ENCODE measurements at regions not wholly inside any gene's neighbourhood (a gene's known extent, or its start where the extent isn't known, plus 50 kb on each side); places are given as distances from the start of the nearest gene placed in this dataset.

- no peak for TF ChIP-seq CTCF (IDR thresholded peaks at IDR 0.05)
- TF ChIP-seq POLR2A (IDR thresholded peaks at IDR 0.05) = no peak
- Histone ChIP-seq H3K36me3 (no peaks in the 10 kb centered on the region), H3K9me3 (no peaks in the 10 kb centered on the region), H3K4me1 (peaks cover 11 to 22% of the 10 kb centered on the region in 2 donors), H3K27ac (no peak overlapping the region), H3K27me3 (no peaks in the 10 kb centered on the region), H3K4me3 (replicated peaks in 1 of 3) (peak overlapping the region in 1 of 3 donors; percentile 34)
- WGBS, 2 donors = 32 to 40% methylated on average over 34 to 36 of the region's 36 CpGs
- no peak for DNase-seq
- intact Hi-C loops (cut with DNase I) = no loop called here
Observed at GRCh38 chr1:217135987-217136894, 413.0 kb upstream of the ESRRG start.

GRCh38 chr1:217135569-217135915 lies 412.3 kb upstream of the ESRRG start:
- H3K27ac ChIP-seq = no peak overlapping the region
- H3K27me3 ChIP-seq = no peaks in the 10 kb centered on the region
- TF ChIP-seq CTCF (IDR thresholded peaks at IDR 0.05) (no peak), POLR2A (IDR thresholded peaks at IDR 0.05) (no peak)
- H3K36me3 ChIP-seq = no peaks in the 10 kb centered on the region
- H3K4me1 ChIP-seq = peaks cover 11 to 22% of the 10 kb centered on the region in 2 donors
- peak; percentile 17 to 35 for DNase-seq
- intact Hi-C loops (cut with DNase I) = no loop called here
- no peaks in the 10 kb centered on the region for H3K9me3 ChIP-seq
- peak overlapping the region; percentile 19 to 53 (median 34) for H3K4me3 ChIP-seq (replicated peaks in 1 of 3)
- 1 to 2% methylated on average over 25 to 32 of the region's 32 CpGs for WGBS, 2 donors

- no peaks in the 10 kb centered on the region for H3K36me3 ChIP-seq
- no peaks in the 10 kb centered on the region for H3K9me3 ChIP-seq
- intact Hi-C loops (cut with DNase I) = no loop called here
- H3K4me3 ChIP-seq (replicated peaks in 1 of 3) = peak overlapping the region; percentile 19 to 53 (median 34)
- peak; percentile 7 to 14 for DNase-seq
- no peaks in the 10 kb centered on the region for H3K27me3 ChIP-seq
- TF ChIP-seq CTCF (IDR thresholded peaks at IDR 0.05) = no peak
- WGBS, 2 donors = 2% methylated on average over 46 to 48 of the region's 49 CpGs
- no peak overlapping the region for H3K27ac ChIP-seq
- peaks cover 11 to 22% of the 10 kb centered on the region in 2 donors for H3K4me1 ChIP-seq
Observed at GRCh38 chr1:217134857-217135568, 411.8 kb upstream of the ESRRG start.

- H3K27ac ChIP-seq = no peak overlapping the region
- intact Hi-C loops (cut with DNase I) = no loop called here
- H3K9me3 ChIP-seq = no peaks in the 10 kb centered on the region
- TF ChIP-seq POLR2A (IDR thresholded peaks at IDR 0.05) = no peak
- TF ChIP-seq CTCF (IDR thresholded peaks at IDR 0.05) = no peak
- 7 to 13% methylated on average over 48 to 53 of the region's 53 CpGs for WGBS, 2 donors
- peaks cover 11 to 22% of the 10 kb centered on the region in 2 donors for H3K4me1 ChIP-seq
- no peaks in the 10 kb centered on the region for H3K27me3 ChIP-seq
- H3K36me3 ChIP-seq = no peaks in the 10 kb centered on the region
- peak in 1 of 2 donors; percentile 8 for DNase-seq
- H3K4me3 ChIP-seq (replicated peaks in 1 of 3) = peak overlapping the region in 2 of 3 donors; percentile 19 to 34
Observed at GRCh38 chr1:217133958-217134856, 411.0 kb upstream of the ESRRG start.
